PC-3 (cell line): ENCODE measurements at regions not wholly inside any gene's neighbourhood (a gene's known extent, or its start where the extent isn't known, plus 50 kb on each side); places are given as distances from the start of the nearest gene placed in this dataset.

ENCODE experiments used
- CTCF ChIP-seq: fragments of 300-600 bp; sonication (generic); conservative IDR thresholded peaks from 2 replicates; pipeline ENCODE4 v1.5.1; 2017; ENCODE audit warnings: antibody characterized with exemption, low read depth, mild to moderate bottlenecking, low read length
- EZH2 ChIP-seq: fragments of 300-600 bp; sonication (generic); IDR thresholded peaks from one replicate; pipeline ENCODE4 v1.6.1; 2017; ENCODE audit warnings: antibody characterized with exemption, mild to moderate bottlenecking, low read length; ENCODE audit not compliant: unreplicated experiment
- EZH2phosphoT487 ChIP-seq: fragments of 300-600 bp; sonication (generic); IDR thresholded peaks from 2 replicates; pipeline ENCODE4 v1.6.1; 2018; ENCODE audit warnings: mild to moderate bottlenecking, antibody characterized with exemption, low read length, borderline replicate concordance

GRCh38 chr3:99321261-99321660 is 317.1 kb upstream of the COL8A1 start:
- TF ChIP-seq CTCF (no peak), EZH2phosphoT487 (no peak), EZH2 (no peak)
